ENCODE measurements at regions not wholly inside any gene's neighbourhood (a gene's known extent, or its start where the extent isn't known, plus 50 kb on each side); places are given as distances from the start of the nearest gene placed in this dataset.
A peak's percentile ranks its signal among the peaks of the same experiment; 100 is the strongest.

- Histone ChIP-seq H3K9me2 (ENCODE audit: insufficient read depth) (no peaks in the 10 kb centered on the region), H3K27me3 (ENCODE audit: insufficient read depth, low read depth) (no peaks in the 10 kb centered on the region), H2AFZ (no peak overlapping the region), H3K27ac (no peak overlapping the region), H3K4me2 (no peak overlapping the region), H3K9me3 (ENCODE audit: insufficient read depth, low read depth) (no peaks in the 10 kb centered on the region; the same call in 1 of the 2 replicates), H3K4me1 (replicated peaks; ENCODE audit: insufficient read depth) (no peaks in the 10 kb centered on the region), H3K4me3 (no peak overlapping the region), H3K79me2 (ENCODE audit: low read depth) (no peaks in the 10 kb centered on the region), H4K20me1 (ENCODE audit: insufficient read depth) (no peaks in the 10 kb centered on the region), H3F3A (ENCODE audit: insufficient read depth, low read depth) (no peaks in the 10 kb centered on the region), H3K36me3 (ENCODE audit: low read depth) (no peaks in the 10 kb centered on the region)
- peak; percentile 18 to 35 for DNase-seq
- TF ChIP-seq CTCF (conservative IDR thresholded peaks at IDR 0.05) (no peak), EZH2 (IDR thresholded peaks at IDR 0.05; ENCODE audit: low read depth) (no peak)
- no TSS peak for BruUV-seq (replicated peaks)
- intact Hi-C loops (cut with micrococcal nuclease; ENCODE audit: unreplicated experiment) = no loop called here
- ChIA-PET POLR2A (ENCODE audit: unreplicated experiment) (no interaction called here), CTCF (no interaction called here)
These were observed 523.5 kb upstream of the CLINT1 start for GRCh38 chr5:158382473-158382872.

GRCh38 chr5:158381614-158382160 lies 522.7 kb upstream of the CLINT1 start:
- Histone ChIP-seq H3K9me3 (ENCODE audit: insufficient read depth, low read depth) (no peaks in the 10 kb centered on the region; the same call in 1 of the 2 replicates), H4K20me1 (ENCODE audit: insufficient read depth) (no peaks in the 10 kb centered on the region), H3K36me3 (ENCODE audit: low read depth) (no peaks in the 10 kb centered on the region), H3K4me1 (replicated peaks; ENCODE audit: insufficient read depth) (no peaks in the 10 kb centered on the region), H3K79me2 (ENCODE audit: low read depth) (no peaks in the 10 kb centered on the region), H3K4me3 (no peak overlapping the region), H3F3A (ENCODE audit: insufficient read depth, low read depth) (no peaks in the 10 kb centered on the region), H3K9me2 (ENCODE audit: insufficient read depth) (no peaks in the 10 kb centered on the region), H3K27me3 (ENCODE audit: insufficient read depth, low read depth) (no peaks in the 10 kb centered on the region), H3K27ac (no peak overlapping the region), H2AFZ (no peak overlapping the region), H3K4me2 (no peak overlapping the region)
- DNase-seq = no peak
- ChIA-PET CTCF (no interaction called here), POLR2A (ENCODE audit: unreplicated experiment) (no interaction called here)
- intact Hi-C loops (cut with micrococcal nuclease; ENCODE audit: unreplicated experiment) = no loop called here
- no peak for TF ChIP-seq CTCF (conservative IDR thresholded peaks at IDR 0.05)
- no peak for TF ChIP-seq EZH2 (IDR thresholded peaks at IDR 0.05; ENCODE audit: low read depth)
- BruUV-seq (replicated peaks) = no TSS peak

- ChIA-PET CTCF (no interaction called here), POLR2A (ENCODE audit: unreplicated experiment) (no interaction called here)
- intact Hi-C loops (cut with micrococcal nuclease; ENCODE audit: unreplicated experiment) = no loop called here
- Histone ChIP-seq H3K36me3 (ENCODE audit: low read depth) (no peaks in the 10 kb centered on the region), H3K27ac (no peak overlapping the region), H3K27me3 (ENCODE audit: insufficient read depth, low read depth) (no peaks in the 10 kb centered on the region), H3K4me2 (no peak overlapping the region), H2AFZ (no peak overlapping the region), H4K20me1 (ENCODE audit: insufficient read depth) (no peaks in the 10 kb centered on the region), H3K79me2 (ENCODE audit: low read depth) (no peaks in the 10 kb centered on the region), H3K9me3 (ENCODE audit: insufficient read depth, low read depth) (no peaks in the 10 kb centered on the region; the same call in 1 of the 2 replicates), H3K4me3 (no peak overlapping the region), H3K9me2 (ENCODE audit: insufficient read depth) (no peaks in the 10 kb centered on the region), H3F3A (ENCODE audit: insufficient read depth, low read depth) (no peaks in the 10 kb centered on the region), H3K4me1 (replicated peaks; ENCODE audit: insufficient read depth) (no peaks in the 10 kb centered on the region)
- no peak for DNase-seq
- no TSS peak for BruUV-seq (replicated peaks)
- TF ChIP-seq CTCF (conservative IDR thresholded peaks at IDR 0.05) (no peak), EZH2 (IDR thresholded peaks at IDR 0.05; ENCODE audit: low read depth) (no peak)
These were observed 521.7 kb upstream of the CLINT1 start for GRCh38 chr5:158380661-158381060.
